Upper lobe of left lung (tissue), 4 donors: ENCODE measurements at regions not wholly inside any gene's neighbourhood (a gene's known extent, or its start where the extent isn't known, plus 50 kb on each side); places are given as distances from the start of the nearest gene placed in this dataset.

ENCODE experiments used
- CTCF ChIP-seq, 6 experiments: fragments of 450-650 bp in 4 of 6; fragments of 200-600 bp in 2 of 6; sonication (generic) in 2 of 6; IDR thresholded peaks; one replicate each; pipeline ENCODE4 v1.5.1; 2016 to 2019; ENCODE audit warnings: antibody characterized with exemption in 6 of 6
- POLR2A ChIP-seq, 4 donors: fragments of 450-650 bp; IDR thresholded peaks; one replicate each; pipeline ENCODE4 v1.5.1; 2016 to 2017; ENCODE audit warnings: antibody characterized with exemption in 4 of 4, mild to moderate bottlenecking in 2 of 4

GRCh38 chr13:47249266-47249665, 352.4 kb upstream of the HTR2A start:
- TF ChIP-seq CTCF (IDR thresholded peaks at IDR 0.05): no peak
- TF ChIP-seq POLR2A (IDR thresholded peaks at IDR 0.05): no peak
